SH-SY5Y (cell line): ENCODE measurements at regions not wholly inside any gene's neighbourhood (a gene's known extent, or its start where the extent isn't known, plus 50 kb on each side); places are given as distances from the start of the nearest gene placed in this dataset.

ENCODE experiments used
- GATA2 ChIP-seq: IDR thresholded peaks from 2 replicates; pipeline ENCODE4 v1.6.1; 2011; ENCODE audit warnings: mild to moderate bottlenecking, low read depth, low read length
- GATA3 ChIP-seq: IDR thresholded peaks from 2 replicates; pipeline ENCODE4 v1.6.1; 2011; ENCODE audit warnings: low read depth, mild to moderate bottlenecking, low read length, moderate library complexity

GRCh38 chr16:6250511-6250910 lies 1082.1 kb upstream of the RBFOX1 start:
- TF ChIP-seq GATA2 (no peak), GATA3 (no peak)
